Body of pancreas (tissue), 4 donors: ENCODE measurements at regions not wholly inside any gene's neighbourhood (a gene's known extent, or its start where the extent isn't known, plus 50 kb on each side); places are given as distances from the start of the nearest gene placed in this dataset.

Experiments used
- CTCF ChIP-seq, 7 experiments: fragments of 450-650 bp in 4 of 7; fragments of 200-600 bp in 3 of 7; sonication (generic) in 3 of 7; IDR thresholded peaks; one replicate each; pipeline ENCODE4 v1.5.1; 2016 to 2019; ENCODE audit warnings: antibody characterized with exemption in 7 of 7
- POLR2A ChIP-seq, 3 donors: fragments of 450-650 bp; IDR thresholded peaks; one replicate each; pipeline ENCODE4 v1.6.1; 2016; ENCODE audit warnings: antibody characterized with exemption in 3 of 3, mild to moderate bottlenecking in 2 of 3

DNA sequence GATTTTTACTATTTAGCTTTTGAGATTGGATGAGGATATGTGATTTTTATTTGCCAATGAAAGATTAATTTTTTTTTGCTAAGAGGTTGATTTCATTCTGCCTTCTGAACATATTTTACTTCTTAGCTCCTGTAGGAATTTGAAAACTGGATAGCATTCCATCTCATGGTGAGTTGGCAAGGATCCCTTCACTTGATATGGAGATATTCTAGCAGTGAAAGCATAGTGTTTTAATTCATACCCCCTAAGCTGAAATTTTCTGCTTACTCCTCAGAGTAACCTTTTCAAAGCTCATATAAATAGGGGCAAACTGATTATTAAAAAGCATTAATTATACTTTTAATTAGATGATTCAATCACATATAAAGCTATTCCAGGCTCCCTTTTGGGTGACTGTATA is 61.0 kb upstream of the KCNJ3 start:
- no peak for TF ChIP-seq CTCF (IDR thresholded peaks at IDR 0.05)
- no peak for TF ChIP-seq POLR2A (IDR thresholded peaks at IDR 0.05)
